NB4 (cell line): ENCODE measurements at regions not wholly inside any gene's neighbourhood (a gene's known extent, or its start where the extent isn't known, plus 50 kb on each side); places are given as distances from the start of the nearest gene placed in this dataset.

Source experiments
- DNase-seq: peaks from one replicate; pipeline ENCODE4 v3.0.0; 2010; ENCODE audit warnings: low read depth
- H3K4me3 ChIP-seq: one replicate; pipeline ENCODE4 v1.5.1; 2011; ENCODE audit warnings: mild to moderate bottlenecking, low read depth, low read length, moderate library complexity
- CTCF ChIP-seq: IDR thresholded peaks from one replicate; pipeline ENCODE4 v1.5.1; 2012; ENCODE audit warnings: low read depth, low read length
- MAX ChIP-seq: IDR thresholded peaks from 2 replicates; pipeline ENCODE4 v1.6.1; 2011; ENCODE audit warnings: low read depth, low read length
- MYC ChIP-seq: IDR thresholded peaks from 2 replicates; pipeline ENCODE4 v1.6.1; 2011; ENCODE audit warnings: low read depth, low read length
- POLR2A ChIP-seq: IDR thresholded peaks from 2 replicates; pipeline ENCODE4 v1.6.1; 2011; ENCODE audit warnings: mild to moderate bottlenecking; ENCODE audit not compliant: insufficient read length; ENCODE audit errors: extremely low read depth

GRCh38 chr2:18998491-18998890 lies 359.9 kb downstream of the OSR1 start:
- H3K4me3 ChIP-seq: no peak overlapping the region
- no peak for TF ChIP-seq POLR2A
- TF ChIP-seq MAX: no peak
- no peak for TF ChIP-seq CTCF
- no peak for TF ChIP-seq MYC
- no peak for DNase-seq

- no peak for DNase-seq
- no peak overlapping the region for H3K4me3 ChIP-seq
- TF ChIP-seq MYC: no peak
- TF ChIP-seq CTCF: no peak
- TF ChIP-seq MAX: no peak
- TF ChIP-seq POLR2A: no peak
Measured at GRCh38 chr2:18993756-18994338, 364.6 kb downstream of the OSR1 start.

- TF ChIP-seq POLR2A (no peak), MYC (no peak), CTCF (no peak), MAX (no peak)
- H3K4me3 ChIP-seq: no peak overlapping the region
- DNase-seq: no peak
Measured at GRCh38 chr2:18991177-18992168, 366.9 kb downstream of the OSR1 start.

- no peak overlapping the region for H3K4me3 ChIP-seq
- no peak for DNase-seq
- TF ChIP-seq CTCF (no peak), MYC (no peak), POLR2A (no peak), MAX (no peak)
Measured at GRCh38 chr2:18988631-18989232, 369.7 kb downstream of the OSR1 start.

GRCh38 chr2:18987592-18988073 lies 370.8 kb downstream of the OSR1 start:
- peak; percentile 12 for DNase-seq
- TF ChIP-seq CTCF (no peak), MAX (no peak)
- no peak overlapping the region for H3K4me3 ChIP-seq
